HUDEP-2 (cell line): ENCODE measurements at regions not wholly inside any gene's neighbourhood (a gene's known extent, or its start where the extent isn't known, plus 50 kb on each side); places are given as distances from the start of the nearest gene placed in this dataset.
"Not testable (repeated sequence)": the region's sequence is repeated elsewhere in the genome, so short reads cannot be mapped to it uniquely, and the experiment has no call there.

Source experiments
- DNase-seq, 76 experiments: peaks; one replicate each; lab custom pipeline; 2025; ENCODE audit not compliant: unreplicated experiment in 76 of 76; lab: John Stamatoyannopoulos, UW

GRCh38 chr2:67567886-67568285 lies 170.8 kb downstream of the ETAA1 start:
- DNase-seq = no peak

- DNase-seq = no peak
Observed at GRCh38 chr2:67570611-67571010, 173.5 kb downstream of the ETAA1 start.

- DNase-seq = no peak
Observed at GRCh38 chr2:67571785-67572718, 174.9 kb downstream of the ETAA1 start.

- peak in 1 of 76 experiments; percentile 0 for DNase-seq
Observed at GRCh38 chr2:67572721-67573435, 175.7 kb downstream of the ETAA1 start.

GRCh38 chr2:67574230-67574629 lies 177.1 kb downstream of the ETAA1 start:
- DNase-seq = no peak

GRCh38 chr2:67576226-67576625 lies 179.1 kb downstream of the ETAA1 start:
- DNase-seq = no peak

GRCh38 chr2:67576991-67577390 lies 179.9 kb downstream of the ETAA1 start:
- no peak for DNase-seq

GRCh38 chr2:67579216-67579615 lies 182.1 kb downstream of the ETAA1 start:
- DNase-seq = no peak

- DNase-seq = no peak
Observed at GRCh38 chr2:67579806-67580205, 182.7 kb downstream of the ETAA1 start.

GRCh38 chr2:67581751-67582150 lies 184.6 kb downstream of the ETAA1 start:
- peak in 1 of 76 experiments; percentile 2 for DNase-seq

- no peak for DNase-seq
Observed at GRCh38 chr2:67583185-67583584, 186.1 kb downstream of the ETAA1 start.

- no peak for DNase-seq
Observed at GRCh38 chr2:67585400-67585799, 188.3 kb downstream of the ETAA1 start.

- not testable (repeated sequence) for DNase-seq
Observed at GRCh38 chr2:67589121-67589520, 192.0 kb downstream of the ETAA1 start.

- DNase-seq = not testable (repeated sequence)
Observed at GRCh38 chr2:67594522-67594921, 197.4 kb downstream of the ETAA1 start.

- DNase-seq = no peak
Observed at GRCh38 chr2:67596871-67597270, 199.7 kb downstream of the ETAA1 start.

GRCh38 chr2:67599561-67599960 lies 202.4 kb downstream of the ETAA1 start:
- DNase-seq = no peak

GRCh38 chr2:67600222-67600871 lies 203.2 kb downstream of the ETAA1 start:
- DNase-seq = peak in 22 of 76 experiments; percentile 0 to 26 (median 4)

- no peak for DNase-seq
Observed at GRCh38 chr2:67600946-67601345, 203.8 kb downstream of the ETAA1 start.

- DNase-seq = no peak
Observed at GRCh38 chr2:67604360-67604759, 207.2 kb downstream of the ETAA1 start.

- no peak for DNase-seq
Observed at GRCh38 chr2:67612576-67613042, 215.5 kb downstream of the ETAA1 start.

- no peak for DNase-seq
Observed at GRCh38 chr2:67613227-67613626, 216.1 kb downstream of the ETAA1 start.
